Activated naive CD8-positive, alpha-beta T cell treated with anti-CD3 and anti-CD28 coated beads, Interleukin-2, amount 50 U/mL, for 16 hours (primary cell): ENCODE measurements at regions not wholly inside any gene's neighbourhood (a gene's known extent, or its start where the extent isn't known, plus 50 kb on each side); places are given as distances from the start of the nearest gene placed in this dataset.
"Not testable (repeated sequence)": the region's sequence is repeated elsewhere in the genome, so short reads cannot be mapped to it uniquely, and the experiment has no call there.

Source experiments
- DNase-seq: peaks from one replicate; pipeline ENCODE4 v3.0.0-alpha.2; 2020; ENCODE audit warnings: low read depth, low spot score

GRCh38 chr6:12609751-12610150 lies 106.8 kb upstream of the PHACTR1 start:
- no peak for DNase-seq

DNA sequence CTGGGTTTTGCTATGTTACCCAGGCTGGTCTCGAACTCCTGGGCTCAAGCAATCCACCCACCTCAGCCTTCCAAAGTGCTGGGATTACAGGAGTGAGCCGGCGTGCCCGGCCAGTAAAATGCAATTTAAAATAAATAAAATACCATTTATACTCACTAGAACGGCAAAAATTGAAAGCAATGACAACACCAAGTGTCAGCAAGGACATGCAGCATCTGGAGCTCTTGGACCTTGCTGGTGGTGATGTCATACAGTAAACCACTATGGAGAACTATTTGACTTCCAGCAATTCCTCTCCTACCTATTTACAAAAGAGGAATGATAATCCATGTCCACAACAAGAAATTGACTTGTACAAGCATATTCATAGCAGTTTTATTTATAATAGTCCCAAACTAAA lies 105.7 kb upstream of the PHACTR1 start:
- no peak for DNase-seq

- no peak for DNase-seq
Observed at GRCh38 chr6:12613811-12614210, 102.8 kb upstream of the PHACTR1 start.

DNA sequence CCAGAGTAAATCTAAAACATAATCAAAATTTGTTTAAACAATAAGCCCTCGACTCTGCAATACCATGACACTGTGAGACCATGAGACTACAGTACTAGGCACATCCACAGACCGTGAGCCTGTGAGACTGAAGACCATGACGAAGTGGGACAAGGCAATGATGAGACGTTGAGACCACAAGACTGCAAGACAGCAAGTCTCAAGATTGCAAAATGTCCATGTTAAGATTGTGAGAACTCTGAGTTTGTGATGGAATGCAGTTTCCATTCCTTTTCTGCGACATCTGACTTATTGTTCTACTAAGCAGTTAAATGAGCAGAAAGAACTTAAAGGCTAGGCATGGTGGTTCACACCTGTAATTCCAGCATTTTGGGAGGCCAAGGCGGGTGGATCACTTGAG lies 102.1 kb upstream of the PHACTR1 start:
- DNase-seq: no peak

- DNase-seq: no peak
Observed at GRCh38 chr6:12618296-12618695, 98.3 kb upstream of the PHACTR1 start.

GRCh38 chr6:12621754-12622153 lies 94.8 kb upstream of the PHACTR1 start:
- DNase-seq: no peak

GRCh38 chr6:12622566-12622965 lies 94.0 kb upstream of the PHACTR1 start:
- no peak for DNase-seq

DNA sequence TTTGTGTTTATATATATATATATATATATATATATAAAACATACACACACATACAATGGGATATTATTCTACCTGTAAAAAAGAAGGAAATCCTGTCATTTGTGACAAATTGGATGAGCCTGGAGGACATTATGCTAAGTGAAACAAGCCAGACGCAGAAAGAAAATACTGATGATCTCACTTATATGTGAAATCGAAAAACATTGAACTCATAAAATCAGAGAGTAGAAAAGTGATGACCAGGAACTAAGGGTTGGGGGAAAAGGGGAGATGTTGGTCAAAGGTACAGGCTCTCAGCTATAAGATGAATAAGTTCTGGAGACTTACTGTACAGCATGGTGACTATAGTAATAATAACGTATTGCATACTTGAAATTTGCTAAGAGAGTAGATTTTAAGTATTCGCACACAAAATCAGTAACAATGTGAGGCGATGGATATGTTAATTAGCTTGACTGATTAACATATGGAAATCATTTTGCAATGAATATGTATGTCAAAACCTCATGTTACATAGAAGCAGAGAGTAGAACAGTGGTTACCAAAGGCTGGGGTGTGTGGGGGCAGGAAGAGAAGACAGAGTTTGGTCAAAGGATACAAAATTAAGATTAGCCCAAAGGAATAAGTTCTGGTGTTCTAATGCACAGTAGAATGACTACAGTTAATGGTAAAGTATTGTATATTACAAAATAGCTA lies 92.3 kb upstream of the PHACTR1 start:
- no peak for DNase-seq

DNA sequence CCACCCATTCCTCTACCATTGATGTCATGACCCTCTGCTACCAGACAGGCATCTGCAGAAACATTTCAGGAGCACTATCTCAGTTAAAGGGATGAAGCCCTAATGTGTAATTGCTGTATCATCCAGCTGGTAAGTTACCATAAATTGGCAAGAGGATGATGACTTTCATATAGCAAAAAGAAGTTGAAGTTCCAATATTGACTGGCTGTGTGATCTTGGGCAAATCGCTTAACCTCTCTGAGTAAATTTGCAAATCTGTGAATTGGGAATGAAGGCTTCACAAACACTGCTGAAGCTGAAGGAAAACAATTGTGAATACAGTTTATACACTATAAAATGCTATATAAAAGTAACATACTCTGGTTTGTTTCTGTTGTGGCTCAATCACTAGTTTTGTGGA lies 89.5 kb upstream of the PHACTR1 start:
- no peak for DNase-seq

GRCh38 chr6:12628327-12628726 lies 88.2 kb upstream of the PHACTR1 start:
- no peak for DNase-seq

DNA sequence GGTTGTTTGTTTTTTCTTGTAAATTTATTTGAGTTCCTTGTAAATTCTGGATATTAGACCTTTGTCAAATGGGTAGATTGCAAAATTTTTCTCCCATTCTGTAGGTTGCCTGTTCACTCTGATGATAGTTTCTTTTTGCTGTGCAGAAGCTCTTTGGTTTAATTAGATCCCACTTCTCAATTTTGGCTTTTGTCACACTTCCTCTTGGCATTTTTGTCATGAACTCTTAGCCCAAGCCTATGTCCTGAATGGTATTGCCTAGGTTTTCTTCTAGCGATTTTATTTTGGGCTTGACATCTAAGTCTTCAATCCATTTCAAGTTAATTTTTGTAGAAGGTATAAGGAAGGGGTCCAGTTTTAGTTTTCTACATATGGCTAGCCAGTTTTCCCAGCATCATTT lies 82.8 kb upstream of the PHACTR1 start:
- DNase-seq: not testable (repeated sequence)

GRCh38 chr6:12635375-12635774 lies 81.2 kb upstream of the PHACTR1 start:
- DNase-seq: no peak

DNA sequence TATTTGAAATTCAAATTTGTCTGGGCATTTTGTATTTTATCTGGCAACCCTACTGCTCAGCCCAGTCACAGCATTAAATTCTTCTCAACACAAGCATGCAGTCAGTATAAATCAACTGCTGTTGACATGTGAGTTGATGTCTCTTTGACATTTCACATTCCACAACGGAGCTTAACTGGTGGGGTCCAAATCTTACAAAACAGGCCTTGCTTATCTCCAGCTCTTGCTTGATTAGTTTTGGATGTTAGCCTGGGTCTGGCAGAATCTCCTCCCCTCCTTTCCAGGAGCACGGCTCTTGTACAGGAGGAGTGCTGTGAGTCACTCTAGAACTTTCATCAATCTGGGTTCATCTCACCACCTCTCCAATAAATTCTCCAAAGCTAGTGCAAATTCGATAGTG lies 80.8 kb upstream of the PHACTR1 start:
- no peak for DNase-seq

GRCh38 chr6:12636336-12636735 lies 80.2 kb upstream of the PHACTR1 start:
- no peak for DNase-seq

DNA sequence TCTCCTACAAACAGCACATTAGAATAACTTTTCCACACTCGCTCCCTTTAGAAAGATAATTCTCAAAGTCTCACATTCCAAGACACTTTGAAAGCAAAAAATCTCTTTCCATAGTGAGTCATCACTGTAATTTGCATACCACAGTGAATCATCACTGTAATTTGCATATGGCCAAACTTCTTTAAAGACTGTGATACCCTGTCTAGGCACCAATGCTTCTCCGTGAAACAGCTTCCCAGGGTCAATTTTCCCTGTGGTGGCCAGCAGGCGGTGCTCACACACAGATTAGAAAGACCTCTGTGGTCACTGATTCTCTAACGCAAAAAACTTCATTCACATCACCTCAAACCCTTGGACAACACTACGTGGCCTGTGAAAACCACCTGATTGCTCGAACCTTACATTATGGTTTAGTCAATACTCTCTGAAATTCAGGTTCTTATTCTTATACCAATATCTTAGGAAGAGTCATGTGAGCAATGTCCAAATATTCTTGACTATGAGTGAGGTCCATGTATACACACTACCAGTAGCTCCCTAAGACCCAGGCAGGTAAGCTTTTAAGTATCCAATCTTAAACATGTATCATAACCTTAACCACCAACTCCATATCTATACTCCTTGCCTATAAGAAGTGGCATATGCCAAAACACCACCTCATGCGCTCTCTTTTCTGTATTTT lies 78.5 kb upstream of the PHACTR1 start:
- no peak for DNase-seq

DNA sequence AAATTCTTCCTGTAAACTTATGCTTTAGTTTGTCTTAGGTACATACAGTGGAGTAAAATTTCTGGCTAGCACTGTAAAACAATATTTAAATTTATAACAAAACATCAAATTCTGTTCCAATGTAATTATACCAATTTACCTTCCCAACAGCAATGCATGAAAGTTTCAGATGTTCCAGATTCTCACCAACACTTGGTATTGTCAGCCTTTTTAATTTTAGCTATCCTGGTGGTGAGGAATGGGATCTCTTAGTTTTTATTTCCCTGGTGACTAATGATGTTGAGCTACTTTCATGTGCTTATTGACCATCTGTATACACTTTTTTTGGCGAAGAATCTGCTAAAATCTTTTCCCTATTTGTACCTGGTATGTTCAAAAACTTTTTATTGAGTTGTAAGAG lies 76.1 kb upstream of the PHACTR1 start:
- no peak for DNase-seq

- DNase-seq: not testable (repeated sequence)
Observed at GRCh38 chr6:12641785-12642184, 74.8 kb upstream of the PHACTR1 start.

- DNase-seq: no peak
Observed at GRCh38 chr6:12645941-12646340, 70.6 kb upstream of the PHACTR1 start.

DNA sequence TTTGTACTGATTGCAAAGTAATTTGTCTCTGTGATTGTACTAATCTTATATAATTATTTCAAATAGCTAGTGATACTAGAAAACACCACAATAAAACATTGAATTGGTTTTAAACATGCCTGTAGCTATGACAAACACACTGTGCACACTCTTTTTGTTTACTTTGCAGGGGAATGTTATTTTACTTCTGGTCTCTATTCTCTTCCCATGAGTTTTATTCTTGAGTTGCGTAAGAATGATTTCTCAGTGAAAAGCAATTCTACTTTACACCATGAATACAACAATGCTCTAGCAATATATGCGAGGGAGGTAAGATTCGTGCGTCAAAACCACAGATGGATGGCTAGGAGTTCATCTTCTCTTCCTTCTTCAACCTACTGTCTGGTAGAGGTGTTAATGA lies 68.4 kb upstream of the PHACTR1 start:
- DNase-seq: no peak

DNA sequence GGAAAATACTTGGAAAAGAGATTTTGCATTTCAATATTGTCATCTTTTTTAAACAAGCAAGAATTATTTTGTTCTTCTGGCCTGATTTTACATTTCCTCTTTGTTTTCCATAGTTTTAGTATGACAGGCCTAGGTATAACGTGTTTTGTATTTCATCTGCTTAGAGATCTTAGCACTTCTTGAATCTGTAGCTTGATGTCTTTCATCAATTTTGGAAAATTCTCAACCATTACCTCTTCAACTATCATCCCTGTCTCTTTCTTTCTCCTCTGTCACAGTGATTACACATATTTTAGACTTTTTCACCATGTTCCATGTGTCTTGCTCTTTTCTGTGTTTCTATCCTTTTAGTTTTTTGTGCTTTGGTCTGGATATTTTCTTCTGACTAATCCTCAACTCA lies 67.2 kb upstream of the PHACTR1 start:
- DNase-seq: no peak

- DNase-seq: no peak
Observed at GRCh38 chr6:12653486-12653885, 63.1 kb upstream of the PHACTR1 start.

DNA sequence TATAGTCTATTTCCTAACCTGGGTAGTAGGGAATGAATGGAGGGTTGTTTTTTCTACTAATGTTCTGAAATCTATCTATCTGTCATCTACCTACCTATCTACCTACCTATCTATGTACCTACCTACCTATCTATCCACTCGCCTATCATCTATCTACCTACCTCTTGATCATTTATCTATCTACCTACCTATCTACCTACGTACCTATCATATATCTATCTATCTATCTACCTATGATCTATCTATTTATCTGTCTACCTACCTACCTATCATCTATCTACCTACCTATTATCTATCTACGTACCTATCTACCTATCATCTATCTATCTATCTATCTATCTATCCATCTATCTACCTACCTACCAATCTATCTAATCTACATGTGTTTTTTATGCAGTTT lies 62.5 kb upstream of the PHACTR1 start:
- no peak for DNase-seq

DNA sequence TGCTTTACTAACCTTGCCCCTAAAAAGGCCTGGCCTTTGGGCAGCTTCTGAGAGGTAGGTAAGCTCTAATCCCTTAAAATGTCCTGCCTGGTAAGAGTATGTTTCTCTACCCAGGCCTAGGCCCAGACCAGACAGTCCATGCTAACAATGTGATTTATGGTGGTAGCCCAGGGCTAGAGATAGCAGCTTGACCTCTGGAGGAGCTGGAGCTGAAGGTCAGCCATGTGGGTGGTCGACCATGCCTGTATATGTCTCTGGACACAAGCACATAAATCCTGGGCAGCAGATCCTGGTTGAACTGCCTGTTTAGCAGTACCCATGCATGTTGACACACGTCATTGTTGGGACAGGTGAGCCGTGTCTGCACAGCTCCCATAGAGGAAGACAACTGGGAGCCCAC lies 62.1 kb upstream of the PHACTR1 start:
- no peak for DNase-seq

GRCh38 chr6:12656906-12657305 lies 59.7 kb upstream of the PHACTR1 start:
- DNase-seq: no peak
